HG02884 (cell line): ENCODE measurements at regions not wholly inside any gene's neighbourhood (a gene's known extent, or its start where the extent isn't known, plus 50 kb on each side); places are given as distances from the start of the nearest gene placed in this dataset.

Experiments used
- ATAC-seq: cut with Tn5 transposase; IDR thresholded peaks from one replicate; pipeline ENCODE4 v1.9.1; 2021; ENCODE audit warnings: mild to moderate bottlenecking, moderate library complexity; ENCODE audit not compliant: unreplicated experiment

DNA sequence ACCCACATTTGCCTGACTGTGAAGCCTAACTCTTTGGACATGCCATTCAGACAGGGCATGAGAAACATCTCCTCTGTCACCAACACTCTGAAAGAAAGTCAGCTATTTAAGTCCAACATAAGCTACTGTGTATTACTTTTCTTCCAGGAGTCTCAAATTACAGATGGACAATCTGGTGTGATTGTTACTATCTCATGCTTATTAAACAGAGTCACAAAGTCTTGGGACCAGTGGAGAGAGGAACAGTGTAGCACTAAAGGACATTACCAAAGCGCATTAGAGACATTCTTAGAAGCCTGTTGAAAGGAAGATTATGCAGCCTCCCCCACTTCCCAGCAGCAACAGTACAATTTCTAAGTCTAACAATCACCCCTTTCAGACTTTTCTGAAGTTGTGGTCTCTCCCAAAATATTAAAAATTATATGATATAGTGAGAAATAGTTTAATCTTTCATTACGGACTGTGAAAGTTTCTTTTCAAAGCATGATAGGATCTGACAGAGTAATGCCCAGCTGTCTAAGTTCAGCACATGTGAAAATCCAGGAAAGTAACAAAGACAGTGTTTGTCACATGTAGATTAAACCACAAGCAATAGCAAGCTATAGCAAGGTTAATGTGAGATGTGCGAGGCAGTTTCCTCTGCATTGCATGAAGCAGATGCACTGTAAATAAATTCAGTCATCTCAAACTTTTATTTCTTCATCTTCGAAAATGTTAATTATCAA is 280.9 kb upstream of the FZD8 start:
- ATAC-seq, result no peak

DNA sequence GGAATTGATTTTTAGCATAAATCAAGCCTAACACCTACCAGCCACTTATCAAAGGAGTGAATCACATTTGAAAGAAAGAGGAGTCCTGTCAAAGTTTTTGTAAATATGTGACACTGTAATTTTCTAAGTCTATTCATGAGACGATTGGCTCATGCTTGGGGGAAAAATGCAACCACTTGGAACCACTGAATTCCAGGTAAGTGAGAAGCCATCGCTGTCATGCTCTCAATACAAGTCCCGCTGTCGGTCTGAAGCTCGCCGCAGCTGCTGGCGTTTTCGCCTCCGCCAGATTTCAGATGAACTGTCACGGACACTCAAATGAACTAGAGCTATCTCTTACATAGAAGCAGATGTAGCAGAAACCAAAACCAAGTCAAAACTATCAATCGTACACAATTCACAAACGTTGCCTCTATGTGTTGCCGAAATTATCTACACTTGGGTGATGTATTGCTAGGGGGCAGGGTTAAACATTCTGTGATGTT is 279.8 kb upstream of the FZD8 start:
- no peak for ATAC-seq

DNA sequence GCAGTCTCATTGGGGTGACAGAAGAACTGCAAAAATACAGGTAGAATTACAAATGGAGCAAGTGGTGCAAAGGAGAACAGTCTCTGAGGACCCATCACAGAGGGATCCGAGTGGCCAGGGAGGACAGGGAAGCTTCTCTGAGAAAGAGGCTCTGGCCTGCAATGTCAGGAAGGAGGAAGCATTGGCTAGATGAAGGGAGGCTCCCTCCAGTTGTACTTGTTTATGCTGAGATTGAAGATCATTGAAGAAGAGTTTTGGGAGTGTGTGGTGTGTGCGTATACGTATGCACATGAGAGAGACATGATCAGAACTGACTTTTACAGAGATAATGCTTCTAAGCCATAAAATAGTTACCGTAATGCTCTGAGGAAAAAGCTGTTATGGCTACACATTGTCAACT is 274.7 kb upstream of the FZD8 start:
- no peak for ATAC-seq

DNA sequence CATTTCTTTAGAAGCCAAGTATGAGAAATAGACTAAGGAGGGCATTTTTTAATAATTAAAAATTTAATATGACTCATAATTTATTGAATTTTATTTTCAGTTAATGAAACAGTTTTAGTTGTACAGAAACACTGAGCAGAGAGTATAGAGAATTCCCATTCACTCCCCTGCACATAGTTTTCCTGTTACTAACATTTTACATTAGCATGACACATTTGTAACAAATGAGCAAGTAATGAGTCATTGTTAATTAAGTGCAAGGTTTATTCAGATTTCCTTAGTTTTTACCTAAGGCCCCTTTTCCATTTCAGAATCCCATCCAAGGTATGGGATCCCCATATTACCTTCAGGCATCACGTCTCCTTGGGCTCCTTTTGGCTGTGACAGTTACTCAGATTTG is 271.5 kb upstream of the FZD8 start:
- ATAC-seq, result no peak

DNA sequence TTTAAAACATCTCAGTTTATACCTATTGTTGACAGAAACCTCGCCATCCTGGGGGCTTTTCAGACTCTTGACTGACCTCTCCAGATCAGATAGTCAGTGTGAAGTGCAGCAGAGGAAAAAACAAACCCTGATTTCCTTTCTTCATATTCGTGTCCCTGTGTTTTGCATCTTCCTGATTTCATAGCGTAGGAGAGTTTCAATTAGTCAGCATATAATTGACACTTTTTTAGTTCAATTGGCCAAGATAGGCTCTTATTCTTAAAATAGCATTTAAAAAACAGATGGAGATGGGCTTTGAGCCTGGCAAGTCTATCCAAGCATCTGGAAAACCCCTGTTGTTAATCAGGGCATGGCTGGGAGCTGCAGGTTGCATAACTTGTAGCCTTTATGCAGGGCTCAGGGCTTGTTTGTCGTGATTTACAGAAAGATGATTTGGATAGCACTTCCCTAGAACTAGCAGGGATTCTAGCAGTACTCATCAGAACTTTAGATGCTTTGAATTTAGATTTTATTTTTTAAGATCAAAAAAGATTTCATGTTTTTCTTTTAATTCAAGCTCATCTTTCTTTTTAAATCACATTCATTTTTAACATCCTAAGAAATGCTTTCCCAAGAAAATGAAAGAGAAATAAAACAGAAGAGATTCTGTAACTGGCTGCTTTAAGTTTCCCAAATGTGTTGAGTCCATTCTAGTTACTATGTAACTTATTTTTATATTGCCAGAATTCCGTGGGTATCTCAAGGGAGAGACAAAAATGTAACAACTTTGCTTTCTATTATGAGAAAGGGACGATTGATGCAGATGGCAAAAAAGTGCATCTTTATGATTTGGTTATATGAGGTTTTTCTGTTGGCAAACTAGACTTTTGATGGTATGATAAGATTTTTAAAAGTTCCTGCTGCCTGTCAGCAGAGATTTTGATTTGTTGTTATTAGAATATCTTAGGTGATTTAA is 270.8 kb upstream of the FZD8 start:
- ATAC-seq, result no peak

DNA sequence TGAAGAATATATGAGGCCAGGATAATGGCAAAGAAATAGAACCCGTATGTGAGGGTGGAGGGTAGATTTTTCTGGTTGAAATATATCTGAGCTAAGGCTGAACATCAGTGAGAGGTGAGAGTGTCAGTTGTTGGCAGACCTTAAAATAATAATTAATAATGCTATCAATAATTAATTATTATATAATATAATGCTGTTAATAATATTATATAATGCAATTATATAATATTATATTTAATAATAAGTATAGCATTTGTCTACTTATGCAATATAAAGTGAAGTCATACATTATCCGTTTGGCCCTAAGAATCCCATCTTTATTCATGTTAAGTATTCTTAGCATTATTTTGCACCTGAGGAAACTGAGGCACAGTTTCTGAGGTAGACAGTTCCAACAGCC is 269.9 kb upstream of the FZD8 start:
- no peak for ATAC-seq

DNA sequence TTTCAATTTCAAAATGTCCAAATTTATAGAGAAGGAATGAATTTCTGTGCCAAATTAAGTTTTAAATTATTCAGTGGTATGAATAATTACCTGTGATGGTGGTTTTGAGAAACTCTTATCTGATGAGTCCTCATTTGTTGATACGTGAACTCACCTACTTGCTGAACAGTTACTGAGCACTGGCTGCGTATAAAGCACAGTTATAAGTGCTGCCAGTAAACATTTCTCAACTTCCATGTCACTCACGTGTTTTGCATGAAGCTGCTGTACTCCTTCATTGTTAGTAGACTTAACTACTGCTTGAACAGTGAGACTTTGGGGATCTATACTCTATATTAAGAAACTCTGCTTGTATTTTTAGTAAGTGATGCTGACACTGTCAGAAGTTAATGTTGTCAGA is 269.1 kb upstream of the FZD8 start:
- ATAC-seq, result no peak

DNA sequence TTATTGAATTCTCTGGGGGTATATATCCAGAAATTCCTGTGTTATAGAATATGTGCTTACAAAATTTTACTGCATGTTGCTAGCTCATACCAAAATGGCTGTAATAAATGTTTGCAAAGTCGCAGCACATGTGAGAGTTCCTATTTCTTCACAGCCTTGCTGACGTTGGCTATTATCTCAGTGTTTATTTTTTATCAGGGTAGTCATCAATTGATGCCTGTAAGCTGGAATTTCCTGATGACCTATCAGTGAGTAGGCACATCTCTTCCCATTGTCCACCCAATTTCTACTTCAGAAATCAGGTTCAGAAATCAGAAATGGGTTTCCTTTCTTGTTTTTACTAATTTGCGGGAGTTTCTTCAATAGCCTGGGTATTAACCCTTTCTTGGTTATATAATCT is 268.1 kb upstream of the FZD8 start:
- no peak for ATAC-seq

DNA sequence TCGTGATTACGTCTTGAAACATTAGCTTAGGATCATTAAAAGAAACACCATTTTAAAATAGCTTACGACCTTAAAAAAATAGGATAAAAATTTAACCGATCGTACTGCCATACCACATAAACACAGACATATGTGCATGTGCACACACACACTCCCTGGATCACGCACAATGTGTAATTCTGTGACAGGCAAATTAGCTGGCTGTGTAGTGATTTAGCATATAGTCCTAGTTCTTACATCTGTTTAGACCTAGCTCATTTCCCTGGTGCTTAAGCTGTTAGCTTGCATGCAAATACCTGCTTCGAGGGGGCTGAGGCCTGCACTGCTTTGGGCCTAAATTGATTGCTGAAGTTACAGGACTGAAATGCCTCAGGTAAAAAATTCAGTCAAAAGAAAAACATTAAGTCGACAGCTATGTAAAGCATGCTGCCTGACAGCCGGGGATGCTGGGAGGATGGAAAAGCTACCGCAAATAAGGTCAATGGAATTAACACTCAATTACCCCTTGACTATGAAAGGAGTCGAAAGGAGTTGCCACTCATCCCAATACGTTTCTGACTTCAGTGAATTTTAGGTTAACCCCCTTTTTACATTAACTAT is 267.1 kb upstream of the FZD8 start:
- no peak for ATAC-seq

DNA sequence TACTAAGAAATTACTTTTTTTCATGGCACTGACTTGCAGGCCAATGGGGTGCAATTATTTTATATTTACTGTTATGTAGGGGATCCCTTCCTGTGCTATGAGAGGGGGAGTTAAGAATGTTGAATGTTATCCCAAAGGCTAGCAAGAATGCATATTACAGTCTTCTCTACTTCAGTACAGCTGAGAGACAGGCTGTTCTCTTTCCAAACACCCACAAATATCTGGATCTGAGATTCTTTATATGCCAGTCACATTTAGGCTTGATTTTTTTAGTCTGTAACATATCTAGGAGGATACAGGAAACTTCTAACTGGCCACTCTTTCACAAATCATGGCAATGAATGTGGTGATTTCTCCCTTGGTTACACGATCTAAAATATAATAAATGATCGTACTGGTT is 266.4 kb upstream of the FZD8 start:
- ATAC-seq, result no peak

DNA sequence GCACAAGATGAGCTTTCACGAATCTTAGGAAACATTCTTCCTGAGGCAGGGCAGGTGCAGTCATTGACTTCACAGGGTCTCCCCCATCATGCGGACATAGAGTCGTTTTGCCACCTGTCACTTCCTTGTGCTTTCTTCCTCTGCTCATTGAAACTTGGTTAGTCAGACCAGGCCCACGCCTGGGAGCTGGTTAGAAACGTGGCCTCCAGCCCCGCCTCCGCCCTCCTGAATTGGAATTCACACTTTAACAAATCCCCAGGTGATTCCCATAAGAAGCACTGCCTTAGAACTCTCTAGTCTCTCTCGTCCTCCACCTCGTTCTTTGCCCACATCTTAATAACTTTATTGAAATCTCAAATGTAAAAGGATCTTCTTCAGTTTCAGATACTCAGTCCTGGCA is 265.5 kb upstream of the FZD8 start:
- no peak for ATAC-seq

DNA sequence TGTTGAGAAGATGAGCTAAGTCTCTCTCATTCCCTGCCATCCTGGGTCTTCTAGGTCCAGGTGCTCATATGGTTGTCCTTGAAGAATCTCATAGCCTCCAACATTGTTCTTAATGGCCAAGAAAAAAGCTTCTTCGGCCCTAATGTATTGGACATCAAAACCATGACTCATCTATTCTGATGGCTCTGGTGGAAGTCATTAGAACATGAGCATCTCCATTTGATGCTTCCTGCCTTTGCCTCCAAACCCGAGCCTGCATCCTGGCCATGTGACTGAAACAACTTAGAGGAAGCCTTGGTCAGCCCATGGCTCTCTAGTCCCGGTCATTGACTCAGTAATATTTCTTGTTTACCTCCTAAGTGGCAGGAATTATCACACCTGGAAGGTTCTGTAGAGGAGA is 264.1 kb upstream of the FZD8 start:
- ATAC-seq, result no peak

DNA sequence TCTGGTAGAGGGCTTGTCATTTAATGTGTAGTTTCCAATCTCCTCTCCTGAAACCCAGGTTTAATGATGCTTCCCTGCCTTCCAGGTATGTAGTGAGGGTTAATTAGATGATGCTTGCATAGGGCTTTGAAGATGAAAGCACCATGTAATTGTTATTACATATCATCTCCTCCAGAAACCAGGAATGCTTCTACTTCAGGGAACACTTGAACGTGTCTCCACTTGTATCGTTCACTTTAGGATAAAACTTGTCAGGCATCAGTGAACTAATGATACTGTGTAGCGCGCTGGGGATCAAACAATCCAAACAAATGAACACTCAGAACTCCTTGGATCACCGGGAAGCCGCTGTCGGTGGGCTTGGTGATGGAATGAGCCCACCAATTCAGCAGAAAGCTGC is 260.9 kb upstream of the FZD8 start:
- ATAC-seq, result no peak

DNA sequence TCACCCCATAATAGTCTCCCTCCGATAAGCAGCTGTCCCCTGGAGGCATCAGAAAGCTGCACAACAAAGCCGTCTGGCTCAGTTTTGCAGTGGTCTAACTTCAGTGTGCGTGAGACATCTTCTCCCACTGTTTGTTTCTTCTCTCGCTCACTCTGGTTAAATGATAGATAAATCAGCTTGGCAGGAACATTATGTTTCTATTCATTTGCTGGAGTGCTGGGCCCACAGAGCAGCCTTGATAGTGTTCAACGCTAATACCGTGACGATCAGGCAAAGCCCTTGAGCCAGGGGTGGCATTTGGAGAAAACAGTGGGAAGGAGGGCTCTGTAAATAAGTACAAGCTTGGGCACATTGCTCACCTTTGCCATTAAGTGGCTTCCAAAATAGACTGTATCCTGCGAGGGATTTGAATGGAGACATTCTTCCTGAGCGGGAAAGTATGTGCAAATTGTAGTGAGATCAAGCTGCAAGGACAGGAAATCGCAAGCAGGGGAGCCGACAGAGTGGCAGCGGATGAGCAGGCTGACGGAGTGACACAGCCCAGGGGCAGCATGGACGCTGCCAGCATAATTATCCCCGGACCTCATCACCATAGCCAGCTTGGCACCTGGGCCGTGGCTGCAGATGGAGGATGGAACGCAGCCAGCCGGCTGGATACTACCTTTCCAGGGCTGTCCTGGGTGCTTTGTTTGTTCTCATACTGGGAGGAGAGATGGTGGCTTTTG is 256.8 kb upstream of the FZD8 start:
- no peak for ATAC-seq

DNA sequence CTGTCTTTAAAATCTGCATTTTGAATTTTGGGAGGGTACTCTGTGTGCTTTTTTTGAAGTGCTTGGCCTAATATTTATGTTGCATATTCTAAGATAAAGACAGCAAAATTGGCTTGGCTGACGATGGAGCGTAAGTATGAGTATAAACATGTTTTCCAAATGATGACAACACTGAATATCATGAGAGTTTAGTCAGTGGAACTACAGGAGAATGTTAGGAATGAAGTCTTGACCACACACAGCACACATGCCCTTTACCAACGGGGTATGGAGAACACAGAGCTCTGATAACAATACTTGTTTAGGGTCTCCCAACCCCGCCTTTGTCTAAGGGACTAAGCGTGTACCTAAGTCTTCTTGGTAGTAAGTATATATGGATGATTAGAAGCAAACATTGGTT is 253.9 kb upstream of the FZD8 start:
- ATAC-seq, result no peak

DNA sequence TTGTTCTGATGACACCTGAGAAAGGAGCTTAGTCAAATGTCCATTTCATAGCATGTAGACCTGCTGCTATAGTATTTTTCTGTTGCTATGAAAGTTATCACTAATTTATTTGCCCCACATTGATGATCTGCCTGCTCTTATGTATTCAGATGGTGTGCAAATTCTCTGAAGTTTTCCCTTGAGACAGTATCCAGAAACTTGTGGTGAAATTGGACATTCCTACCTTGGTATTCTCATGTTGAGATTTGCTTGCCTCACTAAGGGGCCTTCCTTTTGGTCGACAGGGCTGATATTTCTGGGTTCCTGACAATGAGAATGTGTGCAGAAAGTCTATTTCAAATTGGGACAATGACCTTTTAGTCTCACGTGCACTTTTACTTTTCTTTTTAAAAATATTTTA is 253.2 kb upstream of the FZD8 start:
- no peak for ATAC-seq

DNA sequence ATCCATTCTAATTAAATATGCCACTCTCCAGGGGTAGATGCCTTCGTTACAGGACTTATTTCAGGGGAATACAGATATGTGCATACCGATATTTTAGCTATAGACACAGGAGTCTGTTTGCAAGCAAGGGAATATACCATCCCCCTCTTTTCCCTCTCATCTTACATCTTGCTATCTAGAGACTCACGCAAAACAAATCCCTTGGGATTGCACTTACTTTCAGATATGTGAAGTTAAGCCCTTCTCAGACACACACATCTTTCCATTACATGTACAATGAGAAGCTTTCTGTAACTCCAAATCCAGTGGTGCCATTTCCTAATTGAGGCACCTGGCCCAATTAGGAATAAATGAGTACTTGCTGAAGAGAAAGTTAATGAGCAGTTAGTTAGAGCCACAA is 250.4 kb upstream of the FZD8 start:
- ATAC-seq, result no peak

DNA sequence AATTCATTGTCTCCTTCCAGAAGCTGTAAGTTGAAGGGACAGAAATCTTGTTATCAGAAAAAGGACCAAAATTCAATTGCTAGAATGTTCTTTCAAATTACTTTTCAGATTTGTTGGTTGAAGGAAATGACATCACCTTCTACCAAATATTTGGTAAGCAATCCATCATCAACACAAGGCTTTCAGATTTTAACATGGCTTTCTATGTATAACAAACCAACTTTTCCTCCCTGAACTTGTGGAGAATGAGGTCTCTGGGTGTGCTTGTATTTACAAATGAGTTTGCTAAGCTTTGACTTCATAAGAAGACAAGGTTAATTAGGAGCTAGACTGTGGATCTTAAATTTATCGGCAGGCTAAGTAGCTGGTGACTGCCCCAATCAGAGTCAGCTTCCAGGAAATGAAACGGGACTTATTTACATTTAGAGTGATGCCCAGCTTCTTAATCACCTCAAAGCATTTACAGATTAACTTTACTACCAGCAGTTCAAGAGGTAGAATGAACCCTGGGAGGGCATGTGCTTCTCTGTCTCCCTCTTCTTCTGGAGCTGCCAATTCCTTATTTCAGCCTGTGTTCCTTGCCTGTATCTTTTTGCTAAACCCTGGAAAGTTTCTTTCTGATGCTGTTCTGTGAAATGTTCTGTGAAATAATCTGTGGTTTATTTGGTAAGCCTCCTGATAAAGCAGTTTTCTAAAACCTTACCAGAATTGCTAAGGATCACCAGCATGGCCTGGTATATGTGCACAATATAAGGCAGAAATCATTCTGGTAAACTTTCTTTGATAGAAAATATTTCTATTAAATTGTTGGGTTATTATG is 248.8 kb upstream of the FZD8 start:
- no peak for ATAC-seq

DNA sequence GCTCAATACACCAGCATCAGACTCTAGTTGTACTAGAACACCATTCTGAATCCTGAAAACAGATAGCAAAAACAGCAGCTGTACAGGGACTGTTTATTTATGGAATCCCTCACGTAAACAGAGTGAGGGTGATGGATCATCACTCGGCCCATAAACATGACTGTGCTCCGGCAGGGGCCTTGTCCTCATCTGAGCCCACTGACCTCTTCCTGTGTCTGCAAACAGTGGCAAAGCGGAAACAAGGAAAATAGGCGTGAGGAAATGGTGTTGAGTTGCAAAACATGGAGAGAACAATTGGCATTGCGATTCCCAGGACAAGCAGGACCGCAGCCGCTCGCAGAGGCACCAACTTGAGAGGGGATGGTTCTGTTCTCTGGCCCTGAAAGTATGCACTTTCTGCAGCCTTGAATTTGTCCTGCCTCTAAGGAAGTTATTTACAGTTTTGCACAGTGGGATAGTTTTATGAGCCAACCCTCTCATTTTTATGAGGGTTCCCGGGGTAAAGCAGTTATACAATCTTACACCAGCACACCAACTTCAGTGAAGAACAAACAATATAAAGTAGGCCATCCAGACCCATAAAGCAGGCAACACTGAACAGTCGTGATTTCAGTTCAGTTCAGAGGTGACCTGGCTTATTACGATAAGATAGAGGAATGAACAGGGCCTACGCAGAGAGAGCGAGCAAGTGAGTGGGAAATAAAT is 248.0 kb upstream of the FZD8 start:
- ATAC-seq, result no peak

DNA sequence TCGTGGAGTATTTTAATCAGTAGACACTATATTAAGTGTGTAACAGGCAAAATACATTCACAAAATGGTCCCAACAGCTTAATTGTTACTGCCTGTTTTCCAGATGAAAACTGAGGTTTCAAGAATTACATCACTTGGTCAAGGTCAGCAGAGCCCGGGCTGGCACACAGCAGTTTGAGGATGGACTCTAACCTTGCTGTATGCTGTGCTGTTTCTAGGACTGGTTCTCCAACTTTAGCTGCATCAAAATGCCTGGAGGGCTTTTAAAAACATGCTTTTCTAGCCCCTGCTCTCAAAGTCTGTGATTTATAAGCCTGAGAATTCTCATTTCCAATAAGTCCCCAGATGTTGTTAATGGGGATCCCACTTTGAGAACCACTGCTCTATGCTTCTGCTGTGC is 247.1 kb upstream of the FZD8 start:
- no peak for ATAC-seq
